ENCODE measurements at regions not wholly inside any gene's neighbourhood (a gene's known extent, or its start where the extent isn't known, plus 50 kb on each side); places are given as distances from the start of the nearest gene placed in this dataset.

- no peaks in the 10 kb centered on the region for H3K9me3 ChIP-seq (ENCODE audit: low read depth, low read length)
- H3K27ac ChIP-seq (ENCODE audit: low read depth, low read length), result no peak overlapping the region
- H4K20me1 ChIP-seq (ENCODE audit: insufficient read depth, low read length), result no peaks in the 10 kb centered on the region
- DNase-seq (ENCODE audit: insufficient read length, low spot score, missing footprints), result no peak
- no peaks in the 10 kb centered on the region for H3K27me3 ChIP-seq (ENCODE audit: insufficient read depth, low read length)
- H3K79me2 ChIP-seq (ENCODE audit: insufficient read depth, low read length), result no peaks in the 10 kb centered on the region
- no peak overlapping the region for H3K4me2 ChIP-seq (ENCODE audit: insufficient read depth, low read length)
- H3K4me3 ChIP-seq (ENCODE audit: insufficient read depth, low read length), result no peak overlapping the region
- H2AFZ ChIP-seq (ENCODE audit: low read length), result peak overlapping the region; percentile 66
- TF ChIP-seq CTCF (IDR thresholded peaks at IDR 0.05; ENCODE audit: extremely low read depth, low read depth, low read length), result no peak
- H3K4me1 ChIP-seq (ENCODE audit: insufficient read depth, low read length), result peaks cover 4% of the 10 kb centered on the region
- H3K36me3 ChIP-seq (ENCODE audit: insufficient read depth, low read length), result no peaks in the 10 kb centered on the region
These were observed 192.1 kb downstream of the HGF start for GRCh38 chr7:81577642-81578340.

GRCh38 chr7:81574723-81575326 is 195.0 kb downstream of the HGF start:
- Histone ChIP-seq H3K4me1 (ENCODE audit: insufficient read depth, low read length) (peaks cover 4% of the 10 kb centered on the region), H3K79me2 (ENCODE audit: insufficient read depth, low read length) (no peaks in the 10 kb centered on the region), H2AFZ (ENCODE audit: low read length) (no peak overlapping the region), H3K4me3 (ENCODE audit: insufficient read depth, low read length) (no peak overlapping the region), H3K9me3 (ENCODE audit: low read depth, low read length) (no peaks in the 10 kb centered on the region), H3K27me3 (ENCODE audit: insufficient read depth, low read length) (no peaks in the 10 kb centered on the region), H3K27ac (ENCODE audit: low read depth, low read length) (peak overlapping the region; percentile 49), H4K20me1 (ENCODE audit: insufficient read depth, low read length) (no peaks in the 10 kb centered on the region), H3K4me2 (ENCODE audit: insufficient read depth, low read length) (no peak overlapping the region), H3K36me3 (ENCODE audit: insufficient read depth, low read length) (no peaks in the 10 kb centered on the region)
- DNase-seq (ENCODE audit: insufficient read length, low spot score, missing footprints), result no peak
- TF ChIP-seq CTCF (IDR thresholded peaks at IDR 0.05; ENCODE audit: extremely low read depth, low read depth, low read length), result no peak

- no peak overlapping the region for H3K4me3 ChIP-seq (ENCODE audit: insufficient read depth, low read length)
These were observed 195.9 kb downstream of the HGF start for GRCh38 chr7:81573932-81574331.

More at GRCh38 chr7:81573932-81574331, 195.9 kb downstream of the HGF start:
- Histone ChIP-seq H3K9me3 (ENCODE audit: low read depth, low read length) (no peaks in the 10 kb centered on the region), H3K27me3 (ENCODE audit: insufficient read depth, low read length) (no peaks in the 10 kb centered on the region), H4K20me1 (ENCODE audit: insufficient read depth, low read length) (no peaks in the 10 kb centered on the region), H3K36me3 (ENCODE audit: insufficient read depth, low read length) (no peaks in the 10 kb centered on the region), H2AFZ (ENCODE audit: low read length) (no peak overlapping the region), H3K27ac (ENCODE audit: low read depth, low read length) (peak overlapping the region; percentile 11), H3K4me1 (ENCODE audit: insufficient read depth, low read length) (peaks cover 4% of the 10 kb centered on the region), H3K4me2 (ENCODE audit: insufficient read depth, low read length) (no peak overlapping the region), H3K79me2 (ENCODE audit: insufficient read depth, low read length) (no peaks in the 10 kb centered on the region)
- TF ChIP-seq CTCF (IDR thresholded peaks at IDR 0.05; ENCODE audit: extremely low read depth, low read depth, low read length), result no peak
- no peak for DNase-seq (ENCODE audit: insufficient read length, low spot score, missing footprints)
